DND-41 (cell line): ENCODE measurements at regions not wholly inside any gene's neighbourhood (a gene's known extent, or its start where the extent isn't known, plus 50 kb on each side); places are given as distances from the start of the nearest gene placed in this dataset.

ENCODE experiments used
- ATAC-seq: fragments of 200-7000 bp; cut with Tn5 transposase; 3 replicates; pipeline ENCODE4 v1.9.1; 2021; ENCODE audit warnings: low read depth; ENCODE audit not compliant: insufficient read depth
- DNase-seq: peaks from one replicate; pipeline ENCODE4 v3.0.0-alpha.2; 2020
- H2AFZ ChIP-seq: 2 replicates; pipeline ENCODE4 v1.6.0; 2012; ENCODE audit warnings: low read depth, low read length
- H3K27ac ChIP-seq: 2 replicates; pipeline ENCODE4 v1.5.1; 2012; ENCODE audit warnings: low read length, inconsistent platforms
- H3K27me3 ChIP-seq: fragments of 200-600 bp; sonication (generic); 2 replicates; pipeline ENCODE4 v1.6.0; 2012; ENCODE audit warnings: low read length, mild to moderate bottlenecking, inconsistent platforms; ENCODE audit not compliant: insufficient read depth, poor library complexity
- H3K36me3 ChIP-seq: 2 replicates; pipeline ENCODE4 v1.5.1; 2012; ENCODE audit warnings: low read length, inconsistent platforms; ENCODE audit not compliant: insufficient read depth
- H3K4me1 ChIP-seq: 2 replicates; pipeline ENCODE4 v1.5.1; 2012; ENCODE audit warnings: mild to moderate bottlenecking, low read length; ENCODE audit not compliant: insufficient read depth
- H3K4me2 ChIP-seq: 2 replicates; pipeline ENCODE4 v1.6.0; 2012; ENCODE audit warnings: mild to moderate bottlenecking, moderate library complexity, low read length, inconsistent platforms; ENCODE audit not compliant: insufficient read depth
- H3K4me3 ChIP-seq, 2 experiments: fragments of 200-600 bp in 1 of 2; shearing (Covaris generic) in 1 of 2; 2 replicates each; pipeline ENCODE4 v1.5.1; 2012 to 2016; ENCODE audit warnings: inconsistent platforms in 2 of 2, low read length in 2 of 2, mild to moderate bottlenecking in 2 of 2, low read depth in 1 of 2, moderate library complexity in 1 of 2
- H3K79me2 ChIP-seq: 2 replicates; pipeline ENCODE4 v1.6.0; 2012; ENCODE audit warnings: low read length, inconsistent platforms; ENCODE audit not compliant: insufficient read depth
- H3K9ac ChIP-seq: 2 replicates; pipeline ENCODE4 v1.6.0; 2012; ENCODE audit warnings: low read depth, mild to moderate bottlenecking, inconsistent platforms, low read length, moderate library complexity
- H3K9me3 ChIP-seq: 2 replicates; pipeline ENCODE4 v1.5.1; 2012; ENCODE audit warnings: low read length, moderate library complexity, mild to moderate bottlenecking, inconsistent platforms; ENCODE audit not compliant: insufficient read depth, severe bottlenecking
- H4K20me1 ChIP-seq: 2 replicates; pipeline ENCODE4 v1.6.0; 2012; ENCODE audit warnings: low read length; ENCODE audit not compliant: insufficient read depth
- EZH2 ChIP-seq: IDR thresholded peaks from 3 replicates; pipeline ENCODE4 v1.6.1; 2012; ENCODE audit warnings: borderline replicate concordance, low read depth, mild to moderate bottlenecking, moderate library complexity, low read length, inconsistent platforms; ENCODE audit not compliant: severe bottlenecking
- TF ChIP-seq, protein P1 (sequence below): IDR thresholded peaks from 2 replicates; pipeline ENCODE4 v1.5.1; 2012; ENCODE audit warnings: borderline replicate concordance, low read length, moderate library complexity, mild to moderate bottlenecking; ENCODE audit not compliant: poor library complexity, severe bottlenecking; ENCODE audit errors: extremely low read depth

DNA sequence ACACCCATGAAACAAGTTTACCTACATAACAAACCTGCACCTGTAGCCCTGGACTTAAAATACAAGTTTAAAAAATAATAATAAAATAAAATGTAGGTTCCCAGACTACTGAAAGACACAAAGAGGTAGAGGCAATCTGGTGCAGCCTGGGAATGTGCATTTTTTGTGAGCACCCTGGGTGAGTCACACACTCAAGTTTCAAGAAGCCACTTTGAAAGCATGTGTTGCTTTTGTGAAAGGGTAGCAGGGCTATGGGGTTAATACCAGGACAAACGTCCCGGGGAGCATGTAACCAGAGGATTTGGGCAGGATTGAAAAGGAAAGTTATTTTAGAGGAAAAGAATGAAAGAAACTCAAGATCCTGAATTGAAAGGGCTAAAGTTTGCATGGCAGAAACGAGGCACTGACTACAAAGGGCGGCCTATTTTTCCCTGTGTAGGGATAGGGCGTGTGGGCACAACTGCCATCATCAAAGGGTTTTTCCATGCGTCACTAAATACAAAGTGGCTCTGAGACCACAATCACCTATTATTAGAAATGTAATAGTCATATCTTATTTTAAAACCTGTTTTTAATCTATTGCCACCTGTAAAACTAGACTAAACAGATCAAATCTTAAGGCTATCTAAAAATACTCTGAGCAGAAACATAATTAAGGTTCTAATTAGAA, 314.9 kb downstream of the COG6 start:
- no peak overlapping the region for H2AFZ ChIP-seq
- no peak overlapping the region for H3K4me3 ChIP-seq
- no peak for ATAC-seq
- H3K27ac ChIP-seq, result no peak overlapping the region
- H3K79me2 ChIP-seq, result no peaks in the 10 kb centered on the region
- H3K9ac ChIP-seq, result no peak overlapping the region
- H3K4me1 ChIP-seq, result no peaks in the 10 kb centered on the region
- TF ChIP-seq, protein P1, sequence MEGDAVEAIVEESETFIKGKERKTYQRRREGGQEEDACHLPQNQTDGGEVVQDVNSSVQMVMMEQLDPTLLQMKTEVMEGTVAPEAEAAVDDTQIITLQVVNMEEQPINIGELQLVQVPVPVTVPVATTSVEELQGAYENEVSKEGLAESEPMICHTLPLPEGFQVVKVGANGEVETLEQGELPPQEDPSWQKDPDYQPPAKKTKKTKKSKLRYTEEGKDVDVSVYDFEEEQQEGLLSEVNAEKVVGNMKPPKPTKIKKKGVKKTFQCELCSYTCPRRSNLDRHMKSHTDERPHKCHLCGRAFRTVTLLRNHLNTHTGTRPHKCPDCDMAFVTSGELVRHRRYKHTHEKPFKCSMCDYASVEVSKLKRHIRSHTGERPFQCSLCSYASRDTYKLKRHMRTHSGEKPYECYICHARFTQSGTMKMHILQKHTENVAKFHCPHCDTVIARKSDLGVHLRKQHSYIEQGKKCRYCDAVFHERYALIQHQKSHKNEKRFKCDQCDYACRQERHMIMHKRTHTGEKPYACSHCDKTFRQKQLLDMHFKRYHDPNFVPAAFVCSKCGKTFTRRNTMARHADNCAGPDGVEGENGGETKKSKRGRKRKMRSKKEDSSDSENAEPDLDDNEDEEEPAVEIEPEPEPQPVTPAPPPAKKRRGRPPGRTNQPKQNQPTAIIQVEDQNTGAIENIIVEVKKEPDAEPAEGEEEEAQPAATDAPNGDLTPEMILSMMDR, result no peak
- no peak for TF ChIP-seq EZH2
- H3K4me2 ChIP-seq, result no peak overlapping the region
- H3K9me3 ChIP-seq, result no peaks in the 10 kb centered on the region
- no peaks in the 10 kb centered on the region for H4K20me1 ChIP-seq
- no peaks in the 10 kb centered on the region for H3K36me3 ChIP-seq
- peaks cover 2% of the 10 kb centered on the region for H3K27me3 ChIP-seq
- no peak for DNase-seq

GRCh38 chr13:39971526-39971925, 316.1 kb downstream of the COG6 start:
- H3K9ac ChIP-seq, result no peak overlapping the region
- H3K9me3 ChIP-seq, result no peaks in the 10 kb centered on the region
- no peak overlapping the region for H3K4me3 ChIP-seq
- H4K20me1 ChIP-seq, result no peaks in the 10 kb centered on the region
- TF ChIP-seq, protein P1, result no peak
- no peak for TF ChIP-seq EZH2
- DNase-seq (no peak), ATAC-seq (no peak)
- H2AFZ ChIP-seq, result no peak overlapping the region
- no peaks in the 10 kb centered on the region for H3K79me2 ChIP-seq
- no peak overlapping the region for H3K27ac ChIP-seq
- H3K4me2 ChIP-seq, result no peak overlapping the region
- peaks cover 2% of the 10 kb centered on the region for H3K27me3 ChIP-seq
- H3K4me1 ChIP-seq, result no peaks in the 10 kb centered on the region
- H3K36me3 ChIP-seq, result no peaks in the 10 kb centered on the region

- Histone ChIP-seq H3K27me3 (peaks cover 2% of the 10 kb centered on the region), H4K20me1 (no peaks in the 10 kb centered on the region), H3K4me3 (no peak overlapping the region), H3K9ac (no peak overlapping the region), H2AFZ (no peak overlapping the region), H3K27ac (no peak overlapping the region), H3K4me1 (no peaks in the 10 kb centered on the region), H3K36me3 (no peaks in the 10 kb centered on the region), H3K79me2 (no peaks in the 10 kb centered on the region), H3K9me3 (no peaks in the 10 kb centered on the region), H3K4me2 (no peak overlapping the region)
- TF ChIP-seq, protein P1, result no peak
- TF ChIP-seq EZH2, result no peak
- no peak for ATAC-seq
- no peak for DNase-seq
Measured at GRCh38 chr13:39976481-39976880, 321.0 kb downstream of the COG6 start.
